Stomach (tissue), 4 donors: ENCODE measurements at regions not wholly inside any gene's neighbourhood (a gene's known extent, or its start where the extent isn't known, plus 50 kb on each side); places are given as distances from the start of the nearest gene placed in this dataset.

Experiments
- CTCF ChIP-seq, 7 experiments: fragments of 450-650 bp in 4 of 7; fragments of 200-600 bp in 3 of 7; sonication (generic) in 3 of 7; IDR thresholded peaks; one replicate each; pipeline ENCODE4 v1.5.1; 2016 to 2019; ENCODE audit warnings: antibody characterized with exemption in 7 of 7, control low read depth in 2 of 7, mild to moderate bottlenecking in 1 of 7
- EP300 ChIP-seq: sonication (generic); formaldehyde crosslinking; IDR thresholded peaks from one replicate; pipeline ENCODE4 v1.6.1; 2017; ENCODE audit warnings: antibody characterized with exemption
- POLR2A ChIP-seq, 4 donors: fragments of 450-650 bp; IDR thresholded peaks; one replicate each; pipeline ENCODE4 v1.6.1; 2016; ENCODE audit warnings: antibody characterized with exemption in 4 of 4, control low read depth in 2 of 4, mild to moderate bottlenecking in 1 of 4, moderate library complexity in 1 of 4

- TF ChIP-seq EP300 (no peak), CTCF (IDR thresholded peaks at IDR 0.05) (no peak), POLR2A (IDR thresholded peaks at IDR 0.05) (no peak)
Observed at GRCh38 chr2:224136396-224136795, 97.3 kb upstream of the SERPINE2 start.
